ENCODE measurements at regions not wholly inside any gene's neighbourhood (a gene's known extent, or its start where the extent isn't known, plus 50 kb on each side); places are given as distances from the start of the nearest gene placed in this dataset.

GRCh38 chr1:58839846-58840835 lies 56.3 kb upstream of the JUN start:
- TF ChIP-seq MAX (IDR thresholded peaks at IDR 0.05) (no peak), YY1 (IDR thresholded peaks at IDR 0.05; ENCODE audit: low read depth) (no peak), REST (IDR thresholded peaks at IDR 0.05; ENCODE audit: low read depth) (no peak), FOXM1 (IDR thresholded peaks at IDR 0.05; ENCODE audit: borderline replicate concordance, low read depth) (no peak), RAD21 (IDR thresholded peaks at IDR 0.05; ENCODE audit: low read depth) (no peak), NFIC (IDR thresholded peaks at IDR 0.05) (no peak), EP300 (IDR thresholded peaks at IDR 0.05; ENCODE audit: borderline replicate concordance) (no peak), CREB1 (IDR thresholded peaks at IDR 0.05; ENCODE audit: low read depth) (no peak), TCF12 (IDR thresholded peaks at IDR 0.05; ENCODE audit: low read depth) (no peak), TEAD4 (IDR thresholded peaks at IDR 0.05) (no peak), CEBPB (IDR thresholded peaks at IDR 0.05) (no peak), TAF1 (IDR thresholded peaks at IDR 0.05; ENCODE audit: low read depth) (no peak)

Measured in Ishikawa (cell line).